Gastroesophageal sphincter (tissue), 4 donors: ENCODE measurements at regions not wholly inside any gene's neighbourhood (a gene's known extent, or its start where the extent isn't known, plus 50 kb on each side); places are given as distances from the start of the nearest gene placed in this dataset.

Experiments used
- ATAC-seq: fragments of 150-250 bp; one replicate; pipeline ENCODE4 v1.9.1; 2016; ENCODE audit warnings: mild to moderate bottlenecking, moderate library complexity
- H3K27ac ChIP-seq, 4 donors: fragments of 200-600 bp; sonication (generic) in 3 of 4; 1 replicate in 3 of 4; 2 replicates in 1 of 4; pipeline ENCODE4 v1.5.1; 2016 to 2019
- H3K27me3 ChIP-seq: fragments of 200-600 bp; sonication (generic); one replicate; pipeline ENCODE4 v1.5.1; 2019
- H3K36me3 ChIP-seq, 2 donors: fragments of 200-600 bp; sonication (generic); one replicate each; pipeline ENCODE4 v1.5.1; 2019; ENCODE audit warnings: control low read depth in 1 of 2
- H3K4me1 ChIP-seq, 3 donors: fragments of 200-600 bp; sonication (generic); 1 replicate in 2 of 3; 2 replicates in 1 of 3; pipeline ENCODE4 v1.5.1; 2016 to 2019; ENCODE audit warnings: control low read depth in 2 of 3
- H3K4me3 ChIP-seq, 2 donors: fragments of 200-600 bp; sonication (generic); one replicate each; pipeline ENCODE4 v1.5.1; 2019; ENCODE audit warnings: mild to moderate bottlenecking in 1 of 2, moderate library complexity in 1 of 2
- H3K9me3 ChIP-seq, 3 donors: fragments of 200-600 bp; sonication (generic); one replicate each; pipeline ENCODE4 v1.5.1; 2017 to 2019; ENCODE audit warnings: control low read depth in 2 of 3
- EP300 ChIP-seq: sonication (generic); formaldehyde crosslinking; IDR thresholded peaks from one replicate; pipeline ENCODE4 v1.6.1; 2017; ENCODE audit warnings: antibody characterized with exemption, mild to moderate bottlenecking
- POLR2A ChIP-seq, 2 donors: fragments of 450-650 bp; IDR thresholded peaks; one replicate each; pipeline ENCODE4 v1.6.1; 2017; ENCODE audit warnings: antibody characterized with exemption in 2 of 2, mild to moderate bottlenecking in 2 of 2, moderate library complexity in 1 of 2
- POLR2AphosphoS5 ChIP-seq: sonication (generic); formaldehyde crosslinking; IDR thresholded peaks from one replicate; pipeline ENCODE4 v1.6.1; 2017; ENCODE audit warnings: antibody characterized with exemption
- WGBS, 2 donors: methylation state at CpG; one replicate each; pipeline ENCODE4 v1.1.5; 2018; ENCODE audit warnings: low coverage in 1 of 2; 5-methylcytosine and 5-hydroxymethylcytosine counted together
- TF ChIP-seq, protein P1 (sequence below), 4 experiments: fragments of 200-600 bp in 2 of 4; fragments of 450-650 bp in 2 of 4; sonication (generic) in 1 of 4; IDR thresholded peaks; one replicate each; pipeline ENCODE4 v1.5.1; 2017 to 2019; ENCODE audit warnings: antibody characterized with exemption in 4 of 4, mild to moderate bottlenecking in 2 of 4, moderate library complexity in 2 of 4

DNA sequence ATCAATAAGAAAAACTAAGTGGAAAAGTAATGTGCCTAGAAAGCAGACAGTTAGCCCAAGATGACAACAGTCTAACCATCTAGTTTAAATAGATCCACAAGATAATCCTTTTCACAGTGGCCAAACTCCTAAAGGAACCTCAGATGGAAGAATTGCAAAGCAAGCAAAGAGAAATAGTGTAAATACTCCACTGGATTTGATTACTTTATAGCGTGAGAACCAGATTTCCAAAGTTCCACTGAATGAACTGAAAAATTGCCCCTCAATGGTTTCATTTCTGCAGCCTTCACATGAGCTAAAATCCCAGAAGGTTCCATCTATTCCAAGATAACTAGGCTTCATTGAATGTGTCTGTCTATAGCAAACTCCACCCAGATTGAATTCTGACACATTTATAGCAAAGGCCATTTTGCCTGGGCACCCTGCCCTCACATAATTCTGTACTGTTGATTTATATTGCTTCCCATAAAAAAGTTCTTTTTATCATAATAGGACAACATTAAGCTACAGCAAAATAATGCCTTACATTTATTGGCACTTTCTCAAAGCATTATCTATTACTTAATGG lies 129.7 kb upstream of the THBS1 start:
- Histone ChIP-seq H3K4me3 (no peak overlapping the region), H3K4me1 (peaks cover 0 to 21% (median 4%) of the 10 kb centered on the region in 3 donors), H3K36me3 (no peaks in the 10 kb centered on the region), H3K27me3 (no peaks in the 10 kb centered on the region), H3K9me3 (no peaks in the 10 kb centered on the region), H3K27ac (no peak overlapping the region)
- no peak for ATAC-seq
- TF ChIP-seq EP300 = no peak
- 22 to 25% methylated on average over 1 of the region's 1 CpG for WGBS, 2 donors

DNA sequence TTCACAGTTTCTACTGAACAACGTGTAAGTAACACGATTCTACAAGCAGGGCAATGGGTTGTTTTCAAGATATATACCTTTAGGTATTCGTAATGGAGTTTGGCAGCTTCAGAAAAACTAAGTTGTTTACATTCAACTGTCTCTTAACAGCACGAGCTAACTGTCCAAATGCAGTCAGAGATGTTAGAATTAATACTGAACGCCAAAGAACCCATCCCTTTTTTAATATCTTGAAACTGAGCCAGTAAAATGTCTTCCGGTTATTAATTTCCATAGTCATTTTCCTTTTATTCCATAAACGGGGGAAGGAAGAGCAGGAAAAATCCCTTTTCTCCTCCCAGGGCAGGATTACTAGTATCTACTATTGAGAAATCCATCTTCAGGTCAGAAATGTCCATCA lies 129.0 kb upstream of the THBS1 start:
- Histone ChIP-seq H3K27me3 (no peaks in the 10 kb centered on the region), H3K9me3 (no peaks in the 10 kb centered on the region), H3K36me3 (no peaks in the 10 kb centered on the region), H3K4me3 (no peak overlapping the region), H3K27ac (no peak overlapping the region), H3K4me1 (peaks cover 0 to 21% (median 4%) of the 10 kb centered on the region in 3 donors)
- TF ChIP-seq POLR2AphosphoS5 = no peak
- no peak for TF ChIP-seq EP300
- no peak for TF ChIP-seq POLR2A (IDR thresholded peaks at IDR 0.05)
- TF ChIP-seq, protein P1, sequence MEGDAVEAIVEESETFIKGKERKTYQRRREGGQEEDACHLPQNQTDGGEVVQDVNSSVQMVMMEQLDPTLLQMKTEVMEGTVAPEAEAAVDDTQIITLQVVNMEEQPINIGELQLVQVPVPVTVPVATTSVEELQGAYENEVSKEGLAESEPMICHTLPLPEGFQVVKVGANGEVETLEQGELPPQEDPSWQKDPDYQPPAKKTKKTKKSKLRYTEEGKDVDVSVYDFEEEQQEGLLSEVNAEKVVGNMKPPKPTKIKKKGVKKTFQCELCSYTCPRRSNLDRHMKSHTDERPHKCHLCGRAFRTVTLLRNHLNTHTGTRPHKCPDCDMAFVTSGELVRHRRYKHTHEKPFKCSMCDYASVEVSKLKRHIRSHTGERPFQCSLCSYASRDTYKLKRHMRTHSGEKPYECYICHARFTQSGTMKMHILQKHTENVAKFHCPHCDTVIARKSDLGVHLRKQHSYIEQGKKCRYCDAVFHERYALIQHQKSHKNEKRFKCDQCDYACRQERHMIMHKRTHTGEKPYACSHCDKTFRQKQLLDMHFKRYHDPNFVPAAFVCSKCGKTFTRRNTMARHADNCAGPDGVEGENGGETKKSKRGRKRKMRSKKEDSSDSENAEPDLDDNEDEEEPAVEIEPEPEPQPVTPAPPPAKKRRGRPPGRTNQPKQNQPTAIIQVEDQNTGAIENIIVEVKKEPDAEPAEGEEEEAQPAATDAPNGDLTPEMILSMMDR (IDR thresholded peaks at IDR 0.05) = no peak
- WGBS, 2 donors = 25 to 46% methylated on average over 7 of the region's 7 CpGs
- ATAC-seq = no peak

DNA sequence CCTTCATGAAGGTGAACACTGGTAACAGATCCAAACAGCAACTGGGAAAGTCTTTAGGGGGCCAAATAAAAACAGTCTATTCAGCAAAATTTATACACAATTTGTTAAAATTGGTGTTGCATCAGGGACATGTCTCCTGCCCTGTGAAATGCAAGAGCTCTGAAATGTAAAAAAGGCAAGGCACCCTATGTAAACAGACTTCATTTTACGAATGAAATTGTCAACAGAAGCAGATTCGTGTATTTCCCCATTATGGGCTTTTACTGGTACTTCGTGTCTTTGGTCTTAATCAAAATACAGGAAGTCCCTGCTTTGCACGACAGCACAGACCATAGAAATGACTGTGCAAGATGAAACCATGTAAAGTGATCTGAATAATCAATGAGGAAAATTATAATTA lies 127.3 kb upstream of the THBS1 start:
- H3K4me3 ChIP-seq = no peak overlapping the region
- no peaks in the 10 kb centered on the region for H3K36me3 ChIP-seq
- peak overlapping the region in 1 of 4 donors; percentile 46 for H3K27ac ChIP-seq
- peaks cover 0 to 21% (median 4%) of the 10 kb centered on the region in 3 donors for H3K4me1 ChIP-seq
- H3K9me3 ChIP-seq = no peaks in the 10 kb centered on the region
- TF ChIP-seq, protein P1 (IDR thresholded peaks at IDR 0.05) = no peak
- TF ChIP-seq EP300 (no peak), POLR2AphosphoS5 (no peak), POLR2A (IDR thresholded peaks at IDR 0.05) (no peak)
- ATAC-seq = no peak
- H3K27me3 ChIP-seq = no peaks in the 10 kb centered on the region
- 70 to 76% methylated on average over 4 of the region's 4 CpGs for WGBS, 2 donors

DNA sequence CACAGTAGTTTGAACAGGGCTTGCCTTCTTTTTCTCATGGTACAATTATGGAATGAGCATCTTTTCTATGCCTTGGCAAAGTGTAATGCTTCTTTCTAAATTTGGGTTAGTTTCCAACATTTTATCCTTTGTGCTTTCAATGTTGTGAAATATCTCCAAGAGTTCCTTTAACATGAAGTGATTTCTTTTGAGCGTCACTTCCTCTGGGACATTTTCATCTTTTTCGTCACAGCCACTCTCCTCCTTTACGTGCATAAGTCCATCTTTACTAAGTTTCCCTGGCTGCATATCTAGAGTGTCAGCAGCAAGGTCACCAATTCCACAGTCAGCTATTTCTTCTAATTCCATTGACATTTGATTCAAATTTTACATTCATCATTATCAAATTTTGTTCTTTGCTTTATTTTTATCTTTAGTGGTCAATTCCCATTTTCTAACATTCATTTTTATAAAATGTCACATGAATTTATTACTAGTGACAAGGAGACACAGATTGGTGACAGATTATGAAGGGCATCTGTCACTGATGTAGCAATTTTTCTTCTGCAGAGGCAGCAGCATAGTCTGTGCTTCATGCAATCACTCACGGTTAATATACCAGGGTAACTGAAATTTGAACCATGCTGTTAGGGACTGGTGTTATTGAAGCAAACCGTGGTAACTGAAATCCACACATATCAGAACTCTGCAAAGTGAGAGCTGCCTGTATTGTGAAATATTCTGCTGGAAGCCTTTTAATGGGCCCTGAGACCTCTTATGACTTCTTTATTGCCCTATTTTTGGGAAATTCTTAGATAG lies 126.5 kb upstream of the THBS1 start:
- Histone ChIP-seq H3K9me3 (no peaks in the 10 kb centered on the region), H3K4me3 (no peak overlapping the region), H3K27me3 (no peaks in the 10 kb centered on the region), H3K36me3 (no peaks in the 10 kb centered on the region), H3K4me1 (peaks cover 0 to 23% (median 4%) of the 10 kb centered on the region in 3 donors), H3K27ac (peak overlapping the region in 2 of 4 donors; percentile 9 to 32)
- no peak for TF ChIP-seq POLR2A (IDR thresholded peaks at IDR 0.05)
- TF ChIP-seq, protein P1 (IDR thresholded peaks at IDR 0.05) = no peak
- TF ChIP-seq EP300 = no peak
- no peak for TF ChIP-seq POLR2AphosphoS5
- 68 to 74% methylated on average over 5 of the region's 5 CpGs for WGBS, 2 donors
- ATAC-seq = peak; percentile 57

DNA sequence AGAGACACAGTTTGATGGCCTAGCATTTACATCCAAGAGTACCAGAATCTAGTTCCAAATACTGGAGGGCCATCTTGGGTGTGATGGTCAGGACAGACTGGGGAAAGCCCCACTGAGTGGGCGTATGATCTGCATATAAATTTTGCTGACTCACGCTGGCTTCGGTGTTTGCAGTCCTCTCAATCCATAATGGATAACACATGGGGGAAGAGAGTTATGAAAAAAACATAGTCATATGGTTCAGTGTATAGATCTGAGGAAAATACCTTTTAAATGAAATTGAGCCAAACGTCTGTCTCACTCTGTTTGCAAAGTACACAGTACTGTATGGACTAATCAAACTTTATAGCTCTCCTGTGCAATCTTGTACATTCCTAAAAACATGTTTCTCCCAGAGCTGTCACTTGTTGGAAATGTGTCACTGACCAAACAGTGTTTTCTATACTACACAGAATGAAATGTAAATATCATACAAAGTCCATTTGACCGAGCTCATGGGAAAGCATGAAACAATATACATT lies 125.3 kb upstream of the THBS1 start:
- Histone ChIP-seq H3K4me3 (no peak overlapping the region), H3K4me1 (peaks cover 0 to 26% (median 4%) of the 10 kb centered on the region in 3 donors), H3K36me3 (no peaks in the 10 kb centered on the region), H3K27me3 (no peaks in the 10 kb centered on the region), H3K9me3 (no peaks in the 10 kb centered on the region), H3K27ac (no peak overlapping the region)
- 73 to 74% methylated on average over 4 to 5 of the region's 5 CpGs for WGBS, 2 donors
- no peak for ATAC-seq
- TF ChIP-seq EP300 (no peak), POLR2A (IDR thresholded peaks at IDR 0.05) (no peak), POLR2AphosphoS5 (no peak)
- TF ChIP-seq, protein P1 (IDR thresholded peaks at IDR 0.05) = no peak
